Muscle of leg (tissue), 3 donors: ENCODE measurements at regions not wholly inside any gene's neighbourhood (a gene's known extent, or its start where the extent isn't known, plus 50 kb on each side); places are given as distances from the start of the nearest gene placed in this dataset.

Source experiments
- DNase-seq: peaks from one replicate; pipeline ENCODE4 v3.0.0; 2013
- H3K27ac ChIP-seq: one replicate; pipeline ENCODE4 v1.5.1; 2013; ENCODE audit warnings: mild to moderate bottlenecking, low read length, control low read depth
- H3K27me3 ChIP-seq: one replicate; pipeline ENCODE4 v1.6.1; 2013; ENCODE audit warnings: low read length; ENCODE audit not compliant: control insufficient read depth, insufficient read depth
- H3K36me3 ChIP-seq: one replicate; pipeline ENCODE4 v1.6.1; 2013; ENCODE audit warnings: low read length; ENCODE audit not compliant: control insufficient read depth, insufficient read depth
- H3K4me1 ChIP-seq: one replicate; pipeline ENCODE4 v1.6.1; 2013; ENCODE audit warnings: low read length; ENCODE audit not compliant: control insufficient read depth, insufficient read depth
- H3K4me3 ChIP-seq: one replicate; pipeline ENCODE4 v1.5.1; 2013; ENCODE audit warnings: low read length, control low read depth
- H3K9me3 ChIP-seq: replicated peaks from 2 replicates; pipeline ENCODE4 v1.6.1; 2013; ENCODE audit warnings: low read depth, low read length; ENCODE audit not compliant: control insufficient read depth
- WGBS: methylation state at CpG from one replicate; pipeline ENCODE4 v1.1.5; 2013; ENCODE audit warnings: missing lambda C conversion rate; ENCODE audit not compliant: insufficient coverage; 5-methylcytosine and 5-hydroxymethylcytosine counted together

DNA sequence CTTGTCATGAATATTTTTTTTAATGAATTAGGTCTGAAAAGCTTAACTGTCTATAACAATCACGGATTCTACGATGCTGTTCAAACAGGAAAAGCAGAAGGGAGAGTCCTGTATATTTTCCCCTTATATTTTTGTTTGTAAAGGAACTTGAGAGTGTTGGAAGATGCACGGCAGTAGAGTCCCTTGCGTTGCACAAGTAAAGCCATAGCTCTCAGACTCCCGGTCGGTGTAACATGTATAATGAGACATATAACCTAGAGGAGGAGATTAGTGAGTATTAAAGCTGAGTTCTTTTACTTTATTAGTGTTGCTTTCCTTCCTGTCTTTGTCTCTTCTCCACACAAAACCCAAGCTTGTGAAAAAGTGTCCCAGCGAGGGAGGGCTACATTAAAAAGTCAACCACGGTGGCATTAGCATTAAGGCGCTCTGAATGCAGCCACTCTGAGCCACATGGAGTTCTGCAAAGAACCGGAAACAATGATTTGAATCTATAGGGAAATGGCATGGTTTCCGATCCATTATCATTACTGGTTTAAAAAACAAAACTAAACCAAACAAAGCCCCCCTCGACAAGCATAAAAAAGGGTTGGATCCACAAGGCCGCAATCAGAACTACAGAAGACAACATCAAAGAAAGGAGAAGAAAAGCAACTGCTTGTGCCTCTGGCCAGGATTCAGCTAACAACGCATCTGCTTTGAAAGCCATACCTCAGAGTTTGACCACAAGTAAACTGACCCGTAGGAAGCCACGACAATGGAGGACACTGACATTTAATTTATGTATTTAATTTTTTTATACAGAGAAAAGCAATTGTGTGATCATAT is 356.8 kb downstream of the LMO4 start:
- Histone ChIP-seq H3K4me1 (peaks cover 16% of the 10 kb centered on the region), H3K36me3 (no peaks in the 10 kb centered on the region), H3K27ac (peak overlapping the region; percentile 52), H3K27me3 (no peaks in the 10 kb centered on the region), H3K9me3 (no peaks in the 10 kb centered on the region), H3K4me3 (no peak overlapping the region)
- WGBS = 39% methylated on average over 7 of the region's 16 CpGs
- DNase-seq = peak; percentile 42

DNA sequence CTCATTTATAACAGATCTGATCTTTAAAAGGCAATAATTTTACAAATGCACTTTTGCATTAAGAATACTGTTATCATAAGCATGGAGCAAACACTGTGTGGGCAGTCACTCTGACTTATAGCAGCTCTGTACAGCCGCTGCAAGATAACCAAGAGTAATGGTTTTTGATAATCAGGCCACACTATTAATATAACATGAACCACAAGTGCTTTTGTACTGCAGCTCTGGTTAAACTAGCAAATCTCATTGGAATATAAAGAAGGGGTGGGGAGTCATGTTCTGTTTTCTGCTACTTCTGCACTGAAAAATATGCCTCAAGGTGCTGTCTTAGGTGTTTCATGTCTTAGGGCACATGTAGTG is 357.4 kb downstream of the LMO4 start:
- WGBS = no CpG with 5 or more reads among the region's 1 CpG
- Histone ChIP-seq H3K27ac (no peak overlapping the region), H3K36me3 (no peaks in the 10 kb centered on the region), H3K4me3 (no peak overlapping the region), H3K27me3 (no peaks in the 10 kb centered on the region), H3K4me1 (peaks cover 16% of the 10 kb centered on the region), H3K9me3 (no peaks in the 10 kb centered on the region)
- no peak for DNase-seq

DNA sequence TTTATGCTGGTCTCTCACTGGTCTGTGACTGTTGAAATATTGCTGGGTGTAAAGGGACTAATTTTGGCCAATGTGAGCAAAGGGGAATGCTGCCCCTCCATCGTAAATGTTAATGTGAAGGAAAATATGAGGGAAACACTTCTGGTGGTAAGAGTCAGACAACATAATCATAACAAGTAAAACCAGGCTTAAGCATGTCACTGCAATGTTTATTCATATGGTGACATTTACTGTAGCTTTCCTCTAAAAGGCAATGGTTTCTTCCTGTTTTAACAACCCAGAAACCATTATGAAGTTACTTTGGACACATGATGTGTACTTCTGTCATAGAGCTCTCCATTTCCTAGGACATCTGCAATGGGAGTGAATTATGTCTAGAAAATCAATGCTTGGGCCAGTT is 358.0 kb downstream of the LMO4 start:
- Histone ChIP-seq H3K27ac (no peak overlapping the region), H3K36me3 (no peaks in the 10 kb centered on the region), H3K4me1 (peaks cover 16% of the 10 kb centered on the region), H3K9me3 (no peaks in the 10 kb centered on the region), H3K27me3 (no peaks in the 10 kb centered on the region), H3K4me3 (no peak overlapping the region)
- no peak for DNase-seq
- no CpG with 5 or more reads among the region's 1 CpG for WGBS

DNA sequence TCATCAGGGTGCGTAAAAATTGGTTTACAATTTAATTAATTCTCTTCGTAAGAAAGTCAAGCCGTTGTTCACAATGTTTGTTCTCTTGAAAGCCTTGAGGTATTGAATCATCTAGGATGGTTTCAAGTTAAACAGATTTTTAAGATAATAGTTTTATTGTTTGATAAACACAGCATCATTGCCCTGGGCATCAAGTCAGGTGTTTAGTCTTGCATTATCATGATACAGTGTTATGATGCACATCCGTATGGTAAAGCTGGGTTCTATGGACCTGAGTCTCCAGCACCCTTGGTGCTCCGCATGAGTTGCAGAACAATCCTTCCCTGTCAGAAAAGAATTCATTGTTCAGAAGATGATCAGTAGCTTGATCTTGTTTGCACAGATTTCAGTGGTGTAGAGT is 359.5 kb downstream of the LMO4 start:
- H3K9me3 ChIP-seq = no peaks in the 10 kb centered on the region
- H3K4me1 ChIP-seq = peaks cover 11% of the 10 kb centered on the region
- no peaks in the 10 kb centered on the region for H3K36me3 ChIP-seq
- no peak overlapping the region for H3K27ac ChIP-seq
- DNase-seq = no peak
- no peaks in the 10 kb centered on the region for H3K27me3 ChIP-seq
- no CpG with 5 or more reads among the region's 5 CpGs for WGBS
- no peak overlapping the region for H3K4me3 ChIP-seq

DNA sequence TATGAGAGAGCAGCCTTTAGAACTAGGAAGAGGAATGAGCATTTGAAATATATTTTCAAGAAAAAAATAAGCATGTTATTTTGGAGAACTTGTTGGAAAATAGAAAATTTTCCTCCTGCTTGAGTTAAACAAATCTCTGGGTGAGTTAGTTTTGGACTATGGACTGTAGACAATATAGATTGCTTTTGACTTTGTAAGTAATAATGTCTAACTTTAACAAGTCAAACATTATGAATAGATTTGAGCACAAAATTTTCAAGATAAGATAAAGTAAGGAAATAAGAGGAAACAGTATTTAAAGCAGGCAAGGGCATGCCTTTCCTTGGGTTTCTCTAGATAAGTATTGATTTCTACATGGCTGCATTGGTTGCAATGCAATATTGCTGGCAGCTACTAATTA is 360.8 kb downstream of the LMO4 start:
- H3K9me3 ChIP-seq = no peaks in the 10 kb centered on the region

DNA sequence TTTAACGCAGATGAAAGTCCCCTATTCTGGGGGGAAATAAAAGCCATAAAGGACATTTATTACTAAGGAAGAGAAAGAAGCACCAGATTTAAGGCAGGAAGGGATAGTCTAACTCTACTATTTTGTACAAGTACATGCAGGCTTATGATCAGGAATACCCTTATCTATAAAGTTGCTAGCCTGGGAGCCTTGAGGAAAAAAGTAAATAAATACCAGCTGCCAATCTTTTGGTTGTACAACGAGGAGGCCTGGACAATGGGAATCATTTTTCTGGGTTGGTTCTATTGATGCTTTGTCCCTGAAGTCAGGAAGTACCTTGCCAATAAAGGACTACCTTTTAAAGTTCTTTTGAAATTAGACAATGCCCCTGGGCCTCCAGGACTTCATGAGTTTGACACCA is 367.8 kb downstream of the LMO4 start:
- H3K36me3 ChIP-seq = no peaks in the 10 kb centered on the region
- H3K4me1 ChIP-seq = no peaks in the 10 kb centered on the region
- peaks cover 3% of the 10 kb centered on the region for H3K9me3 ChIP-seq
- no peaks in the 10 kb centered on the region for H3K27me3 ChIP-seq
- no peak for DNase-seq
- no CpG with 5 or more reads among the region's 2 CpGs for WGBS
- H3K4me3 ChIP-seq = no peak overlapping the region
- H3K27ac ChIP-seq = no peak overlapping the region

More for the DNA sequence above, 360.8 kb downstream of the LMO4 start:
- DNase-seq = no peak
- H3K27me3 ChIP-seq = no peaks in the 10 kb centered on the region
- H3K27ac ChIP-seq = no peak overlapping the region
- H3K4me3 ChIP-seq = no peak overlapping the region
- peaks cover 4% of the 10 kb centered on the region for H3K4me1 ChIP-seq
- H3K36me3 ChIP-seq = no peaks in the 10 kb centered on the region

DNA sequence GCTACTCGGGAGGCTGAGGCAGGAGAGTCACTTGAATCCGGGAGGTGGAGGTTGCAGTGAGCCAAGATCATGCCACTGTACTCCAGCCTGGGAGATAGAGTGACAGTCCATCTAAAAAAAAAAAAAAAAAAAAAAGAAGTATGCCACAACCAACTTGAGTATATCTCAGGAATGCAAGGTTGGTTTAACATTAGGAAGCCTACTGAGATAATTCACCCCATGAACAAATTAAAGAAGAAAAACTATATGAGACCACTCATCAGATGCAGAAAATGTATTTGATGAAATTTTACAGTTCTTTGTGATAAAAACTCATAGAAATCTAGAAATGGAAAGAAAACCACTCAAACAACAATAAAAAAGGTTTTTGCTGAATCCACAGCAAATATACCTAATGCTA is 373.8 kb downstream of the LMO4 start:
- H3K27me3 ChIP-seq = no peaks in the 10 kb centered on the region
- peaks cover 11% of the 10 kb centered on the region for H3K9me3 ChIP-seq
- DNase-seq = no peak
- H3K27ac ChIP-seq = no peak overlapping the region
- H3K4me3 ChIP-seq = no peak overlapping the region
- H3K4me1 ChIP-seq = no peaks in the 10 kb centered on the region
- 80% methylated on average over 1 of the region's 2 CpGs for WGBS
- H3K36me3 ChIP-seq = no peaks in the 10 kb centered on the region

DNA sequence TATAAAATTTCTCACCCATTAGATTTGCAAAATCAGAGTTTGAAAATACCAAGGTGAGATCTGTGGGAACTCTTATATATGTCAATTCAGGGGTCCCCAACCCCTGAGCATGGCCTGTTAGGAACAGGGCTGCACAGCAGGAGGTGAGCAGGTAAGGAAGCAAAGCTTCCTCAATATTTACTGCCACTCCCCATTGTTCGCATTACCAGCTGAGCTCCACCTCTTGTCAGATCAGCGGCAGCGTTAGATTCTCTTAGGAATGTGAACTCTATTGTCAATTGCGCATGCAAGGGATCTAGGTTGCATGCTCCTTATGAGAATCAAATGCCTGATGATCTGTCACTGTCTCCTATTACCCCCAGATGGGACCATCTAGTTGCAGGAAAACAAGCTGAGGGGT is 376.6 kb downstream of the LMO4 start:
- WGBS = 93% methylated on average over 3 of the region's 4 CpGs

DNA sequence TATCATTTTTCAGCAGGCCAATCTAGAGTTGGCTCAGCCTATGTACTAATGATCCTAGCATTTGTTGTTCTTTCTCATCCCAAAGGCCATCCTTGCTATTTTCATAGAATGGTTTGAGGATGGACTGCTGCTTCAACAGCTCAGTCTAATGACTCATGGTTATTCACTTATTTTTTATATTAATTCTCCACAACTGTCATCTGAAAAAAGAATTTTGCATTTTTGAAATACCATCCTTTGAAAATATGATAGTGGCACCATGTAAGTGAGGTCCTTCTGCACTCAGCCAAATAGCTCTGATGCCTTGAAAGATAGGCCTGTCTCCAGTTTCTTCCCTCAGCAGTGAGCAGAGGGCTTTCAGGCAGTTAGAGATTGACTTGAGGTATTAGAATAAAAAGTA is 377.5 kb downstream of the LMO4 start:
- no peak overlapping the region for H3K4me3 ChIP-seq
- no peaks in the 10 kb centered on the region for H3K4me1 ChIP-seq
- H3K27me3 ChIP-seq = no peaks in the 10 kb centered on the region
- H3K36me3 ChIP-seq = no peaks in the 10 kb centered on the region
- DNase-seq = no peak
- peaks cover 7% of the 10 kb centered on the region for H3K9me3 ChIP-seq
- H3K27ac ChIP-seq = no peak overlapping the region

More for the DNA sequence above, 376.6 kb downstream of the LMO4 start:
- Histone ChIP-seq H3K4me3 (no peak overlapping the region), H3K4me1 (no peaks in the 10 kb centered on the region), H3K36me3 (no peaks in the 10 kb centered on the region), H3K9me3 (peaks cover 11% of the 10 kb centered on the region), H3K27ac (no peak overlapping the region), H3K27me3 (no peaks in the 10 kb centered on the region)
- no peak for DNase-seq

DNA sequence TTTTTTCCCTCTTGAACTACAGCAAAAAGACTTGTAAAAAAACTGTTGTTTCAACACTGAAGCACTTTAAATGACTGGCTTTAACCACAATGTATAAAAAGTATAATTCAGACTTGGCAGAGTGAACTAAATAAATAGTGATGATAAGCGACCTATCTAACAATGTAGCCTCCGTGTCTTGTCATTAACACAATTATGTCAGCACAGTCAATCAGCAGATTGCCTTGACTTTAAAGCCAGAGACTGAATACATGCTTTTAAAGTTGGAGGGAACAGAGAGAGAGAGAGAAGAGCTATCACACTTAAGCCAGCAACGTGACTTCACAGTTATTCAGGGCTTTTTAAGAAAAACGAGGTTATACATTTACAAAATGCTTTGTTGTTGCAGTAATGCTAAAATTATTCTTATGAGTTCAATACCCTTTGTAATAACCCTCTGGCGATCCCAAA is 378.1 kb downstream of the LMO4 start:
- Histone ChIP-seq H3K4me1 (no peaks in the 10 kb centered on the region), H3K27ac (no peak overlapping the region), H3K9me3 (peaks cover 7% of the 10 kb centered on the region), H3K27me3 (no peaks in the 10 kb centered on the region), H3K4me3 (no peak overlapping the region), H3K36me3 (no peaks in the 10 kb centered on the region)
- no peak for DNase-seq
- no CpG with 5 or more reads among the region's 5 CpGs for WGBS

DNA sequence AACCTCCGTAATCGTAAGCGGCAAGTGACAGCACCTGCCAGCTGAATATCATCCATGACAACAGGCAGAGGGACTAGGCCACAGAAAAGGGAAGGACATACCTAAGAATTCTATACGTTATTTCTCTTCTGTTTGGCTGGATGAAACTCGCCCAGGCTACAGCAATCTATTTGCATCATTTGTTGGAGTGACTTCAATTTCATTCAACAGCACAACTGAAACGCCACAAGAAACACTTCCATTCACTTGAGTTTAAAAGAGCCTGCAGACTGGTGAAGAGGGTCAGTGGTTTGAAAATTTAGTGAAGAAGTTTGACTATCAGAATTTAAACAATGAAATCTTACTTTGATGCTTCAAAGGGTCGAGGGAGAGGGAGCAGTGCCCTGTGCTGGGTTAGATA is 378.7 kb downstream of the LMO4 start:
- Histone ChIP-seq H3K27me3 (no peaks in the 10 kb centered on the region), H3K4me3 (no peak overlapping the region), H3K27ac (no peak overlapping the region), H3K9me3 (peaks cover 3% of the 10 kb centered on the region), H3K4me1 (no peaks in the 10 kb centered on the region), H3K36me3 (no peaks in the 10 kb centered on the region)
- no peak for DNase-seq
- 89% methylated on average over 3 of the region's 7 CpGs for WGBS
